ENCODE measurements at regions not wholly inside any gene's neighbourhood (a gene's known extent, or its start where the extent isn't known, plus 50 kb on each side); places are given as distances from the start of the nearest gene placed in this dataset.

DNA sequence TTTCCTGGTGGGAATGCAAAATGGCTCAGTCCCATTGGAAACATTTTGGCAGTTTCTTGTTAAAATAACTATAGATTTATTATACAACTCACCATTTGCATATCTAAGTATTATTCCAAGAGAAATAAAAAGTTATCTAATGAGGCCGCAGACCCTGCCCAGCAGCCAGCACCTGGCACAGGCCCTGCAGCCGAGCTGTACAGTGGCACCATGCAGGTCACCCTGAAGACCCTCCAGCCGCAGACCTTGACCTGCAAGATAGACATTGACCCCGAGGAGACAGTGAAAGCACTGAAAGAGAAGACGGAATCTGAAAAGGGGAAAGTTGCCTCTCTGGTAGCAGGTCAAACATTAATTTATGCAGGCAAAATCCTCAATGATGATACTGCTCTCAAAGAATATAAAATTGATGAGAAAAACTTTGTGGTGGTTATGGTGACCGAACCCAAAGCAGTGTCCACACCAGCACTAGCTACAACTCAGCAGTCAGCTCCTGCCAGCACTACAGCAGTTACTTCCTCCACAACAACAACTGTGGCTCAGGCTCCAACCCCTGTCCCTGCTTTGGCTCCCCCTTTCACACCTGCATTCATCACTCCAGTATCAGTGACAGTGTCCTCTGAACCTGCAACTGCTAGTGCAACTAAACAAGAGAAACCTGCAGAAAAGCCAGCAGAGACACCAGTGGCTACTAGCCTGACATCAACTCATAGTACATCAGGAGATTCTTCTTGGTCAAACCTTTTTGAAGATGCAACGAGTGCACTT, 113.5 kb upstream of the SATB1 start:
- Histone ChIP-seq H3K4me3 (no peak overlapping the region), H3K27me3 (no peaks in the 10 kb centered on the region), H3K4me1 (no peaks in the 10 kb centered on the region), H3K36me3 (ENCODE audit: low read depth, missing control alignments) (no peaks in the 10 kb centered on the region), H3K9me3 (no peaks in the 10 kb centered on the region), H3K27ac (no peak overlapping the region)
- WGBS, 2 donors, result 79 to 87% methylated on average over 7 of the region's 7 CpGs
- intact Hi-C loops (cut with DNase I; ENCODE audit: low total_unique reads), result no loop called here
- TF ChIP-seq POLR2A (IDR thresholded peaks at IDR 0.05), result no peak
- TF ChIP-seq, protein P1, sequence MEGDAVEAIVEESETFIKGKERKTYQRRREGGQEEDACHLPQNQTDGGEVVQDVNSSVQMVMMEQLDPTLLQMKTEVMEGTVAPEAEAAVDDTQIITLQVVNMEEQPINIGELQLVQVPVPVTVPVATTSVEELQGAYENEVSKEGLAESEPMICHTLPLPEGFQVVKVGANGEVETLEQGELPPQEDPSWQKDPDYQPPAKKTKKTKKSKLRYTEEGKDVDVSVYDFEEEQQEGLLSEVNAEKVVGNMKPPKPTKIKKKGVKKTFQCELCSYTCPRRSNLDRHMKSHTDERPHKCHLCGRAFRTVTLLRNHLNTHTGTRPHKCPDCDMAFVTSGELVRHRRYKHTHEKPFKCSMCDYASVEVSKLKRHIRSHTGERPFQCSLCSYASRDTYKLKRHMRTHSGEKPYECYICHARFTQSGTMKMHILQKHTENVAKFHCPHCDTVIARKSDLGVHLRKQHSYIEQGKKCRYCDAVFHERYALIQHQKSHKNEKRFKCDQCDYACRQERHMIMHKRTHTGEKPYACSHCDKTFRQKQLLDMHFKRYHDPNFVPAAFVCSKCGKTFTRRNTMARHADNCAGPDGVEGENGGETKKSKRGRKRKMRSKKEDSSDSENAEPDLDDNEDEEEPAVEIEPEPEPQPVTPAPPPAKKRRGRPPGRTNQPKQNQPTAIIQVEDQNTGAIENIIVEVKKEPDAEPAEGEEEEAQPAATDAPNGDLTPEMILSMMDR (IDR thresholded peaks at IDR 0.05), result no peak
- no peak for DNase-seq

DNA sequence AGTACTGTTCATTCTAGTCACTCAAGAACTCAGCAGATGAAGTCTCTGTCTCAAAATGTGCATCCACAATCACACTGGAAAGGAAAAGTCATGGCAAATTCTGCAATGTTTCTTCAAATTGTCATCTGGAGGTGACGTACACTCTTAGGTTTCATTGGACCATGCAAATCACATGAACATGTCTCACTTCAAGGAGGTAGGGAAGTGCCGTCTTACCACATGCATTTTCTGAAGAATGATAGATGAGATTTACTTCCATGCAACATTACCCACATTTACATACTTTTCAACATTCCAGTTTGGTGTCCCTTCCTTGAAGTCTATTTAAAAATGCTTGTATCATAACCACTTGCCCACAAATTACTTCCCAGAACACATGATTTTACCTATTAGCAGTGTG, 107.9 kb upstream of the SATB1 start:
- H3K9me3 ChIP-seq, result no peaks in the 10 kb centered on the region
- intact Hi-C loops (cut with DNase I; ENCODE audit: low total_unique reads), result no loop called here
- H3K27me3 ChIP-seq, result no peaks in the 10 kb centered on the region
- no peak for DNase-seq
- no peaks in the 10 kb centered on the region for H3K36me3 ChIP-seq (ENCODE audit: low read depth, missing control alignments)
- TF ChIP-seq, protein P1 (IDR thresholded peaks at IDR 0.05), result no peak
- TF ChIP-seq POLR2A (IDR thresholded peaks at IDR 0.05), result no peak
- no peak overlapping the region for H3K27ac ChIP-seq
- no peaks in the 10 kb centered on the region for H3K4me1 ChIP-seq
- 83 to 94% methylated on average over 2 of the region's 2 CpGs for WGBS, 2 donors
- H3K4me3 ChIP-seq, result no peak overlapping the region

DNA sequence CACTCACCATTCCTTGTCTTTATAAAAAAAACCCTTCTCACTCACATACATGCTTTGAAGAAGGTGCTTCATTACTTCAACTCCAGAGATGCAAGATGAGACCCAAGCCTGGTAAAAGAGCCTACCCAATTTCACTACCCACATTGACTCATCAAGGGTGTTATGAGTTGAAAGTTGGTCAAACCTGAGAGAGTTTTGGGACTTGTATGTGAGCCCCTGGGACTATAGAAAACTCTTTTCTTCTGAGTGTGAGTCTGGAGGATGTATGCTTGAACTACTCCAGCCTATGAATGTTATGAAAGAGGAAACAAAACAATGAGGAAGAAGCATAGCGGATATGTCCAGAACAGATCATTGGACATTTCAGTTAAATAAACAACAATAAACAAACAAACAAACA, 106.5 kb upstream of the SATB1 start:
- Histone ChIP-seq H3K4me1 (no peaks in the 10 kb centered on the region), H3K4me3 (no peak overlapping the region), H3K27ac (no peak overlapping the region), H3K9me3 (no peaks in the 10 kb centered on the region), H3K27me3 (no peaks in the 10 kb centered on the region), H3K36me3 (ENCODE audit: low read depth, missing control alignments) (no peaks in the 10 kb centered on the region)
- intact Hi-C loops (cut with DNase I; ENCODE audit: low total_unique reads), result no loop called here
- TF ChIP-seq, protein P1 (IDR thresholded peaks at IDR 0.05), result no peak
- TF ChIP-seq POLR2A (IDR thresholded peaks at IDR 0.05), result no peak
- DNase-seq, result no peak
- WGBS, 2 donors, result 93% methylated on average over 1 of the region's 1 CpG

DNA sequence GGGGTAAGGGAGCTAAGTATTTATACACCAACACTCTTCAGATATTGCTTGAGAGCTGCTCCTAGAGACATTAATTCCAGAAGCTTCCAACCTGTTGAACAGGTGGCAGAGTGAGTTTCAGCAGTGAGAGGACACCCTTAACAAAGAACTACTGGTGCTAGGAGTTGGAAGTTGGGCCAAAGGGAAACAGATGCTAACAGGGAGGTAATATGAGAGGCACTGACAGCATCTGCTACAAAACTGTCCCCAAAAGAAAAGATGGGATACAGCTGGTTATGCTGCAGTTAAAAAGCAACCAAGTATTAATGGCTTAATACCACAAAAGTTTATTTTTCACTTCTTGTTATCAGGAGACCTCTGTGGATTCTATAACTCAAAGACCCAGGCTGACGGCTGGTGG, 104.5 kb upstream of the SATB1 start:
- H3K4me3 ChIP-seq, result no peak overlapping the region
- H3K9me3 ChIP-seq, result no peaks in the 10 kb centered on the region
- H3K27ac ChIP-seq, result no peak overlapping the region
- H3K4me1 ChIP-seq, result no peaks in the 10 kb centered on the region
- no peak for DNase-seq
- no peaks in the 10 kb centered on the region for H3K27me3 ChIP-seq
- no peaks in the 10 kb centered on the region for H3K36me3 ChIP-seq (ENCODE audit: low read depth, missing control alignments)
- 69 to 75% methylated on average over 1 of the region's 1 CpG for WGBS, 2 donors
- no peak for TF ChIP-seq POLR2A (IDR thresholded peaks at IDR 0.05)
- TF ChIP-seq, protein P1 (IDR thresholded peaks at IDR 0.05), result no peak
- intact Hi-C loops (cut with DNase I; ENCODE audit: low total_unique reads), result no loop called here

DNA sequence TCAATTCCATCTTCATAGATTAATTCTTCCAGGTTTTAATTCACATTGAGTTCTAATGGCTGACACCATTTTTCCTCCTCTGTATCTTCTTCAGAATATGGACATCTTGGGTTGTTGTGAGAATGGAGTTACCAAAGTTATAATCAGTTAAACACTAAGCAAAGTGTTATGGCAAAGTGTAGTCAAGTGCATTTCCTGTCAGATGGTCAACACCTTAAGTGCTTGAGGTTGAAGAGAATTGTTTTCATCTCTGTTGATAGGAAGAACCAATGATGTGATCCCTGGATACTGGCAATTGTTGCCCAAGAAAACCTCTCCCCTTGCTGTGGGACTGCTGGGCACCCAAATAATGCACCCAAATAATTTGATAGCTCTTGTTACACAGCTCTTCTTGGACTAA, 102.6 kb upstream of the SATB1 start:
- intact Hi-C loops (cut with DNase I; ENCODE audit: low total_unique reads), result no loop called here
- Histone ChIP-seq H3K36me3 (ENCODE audit: low read depth, missing control alignments) (no peaks in the 10 kb centered on the region), H3K27ac (no peak overlapping the region), H3K4me3 (no peak overlapping the region), H3K9me3 (no peaks in the 10 kb centered on the region), H3K4me1 (no peaks in the 10 kb centered on the region), H3K27me3 (no peaks in the 10 kb centered on the region)
- DNase-seq, result no peak
- no peak for TF ChIP-seq POLR2A (IDR thresholded peaks at IDR 0.05)
- TF ChIP-seq, protein P1 (IDR thresholded peaks at IDR 0.05), result no peak
